ENCODE measurements at regions not wholly inside any gene's neighbourhood (a gene's known extent, or its start where the extent isn't known, plus 50 kb on each side); places are given as distances from the start of the nearest gene placed in this dataset.

DNA sequence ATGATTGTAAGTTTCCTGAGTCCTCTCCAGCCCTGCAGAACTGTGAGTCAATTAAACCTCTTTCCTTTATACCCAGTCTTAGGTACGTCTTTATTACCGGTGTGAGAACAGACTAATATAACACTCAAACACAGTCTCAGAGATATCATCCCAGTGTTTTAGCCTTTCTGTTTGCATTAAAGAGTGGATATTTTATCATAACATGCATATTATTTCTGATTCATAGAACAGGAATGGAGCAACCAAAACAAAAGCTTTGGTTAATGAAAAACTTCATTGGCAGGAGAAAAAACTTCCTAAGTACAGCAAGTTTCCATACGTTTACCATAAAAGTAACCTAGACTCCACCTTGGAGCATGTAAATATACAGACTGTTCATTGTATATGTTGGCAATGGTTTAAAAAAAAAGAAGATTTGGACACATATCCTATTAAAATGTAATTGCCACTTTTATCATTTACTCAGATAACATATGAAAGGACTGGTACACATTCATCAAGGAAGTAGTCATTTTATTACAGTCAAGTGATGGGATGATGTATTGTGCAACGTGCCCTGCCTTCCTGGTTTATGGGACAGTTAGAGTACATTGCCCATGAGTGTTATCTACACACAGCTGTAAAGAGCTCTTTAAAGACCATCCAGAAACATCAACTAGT, 144.8 kb downstream of the ETS2 start:
- Histone ChIP-seq H3K36me3 (no peaks in the 10 kb centered on the region), H3K27me3 (no peaks in the 10 kb centered on the region), H3K27ac (no peak overlapping the region), H3K4me1 (no peaks in the 10 kb centered on the region), H3K9me3 (no peaks in the 10 kb centered on the region), H3K4me3 (no peak overlapping the region)
- no peak for TF ChIP-seq POLR2A (IDR thresholded peaks at IDR 0.05)
- TF ChIP-seq, protein P1, sequence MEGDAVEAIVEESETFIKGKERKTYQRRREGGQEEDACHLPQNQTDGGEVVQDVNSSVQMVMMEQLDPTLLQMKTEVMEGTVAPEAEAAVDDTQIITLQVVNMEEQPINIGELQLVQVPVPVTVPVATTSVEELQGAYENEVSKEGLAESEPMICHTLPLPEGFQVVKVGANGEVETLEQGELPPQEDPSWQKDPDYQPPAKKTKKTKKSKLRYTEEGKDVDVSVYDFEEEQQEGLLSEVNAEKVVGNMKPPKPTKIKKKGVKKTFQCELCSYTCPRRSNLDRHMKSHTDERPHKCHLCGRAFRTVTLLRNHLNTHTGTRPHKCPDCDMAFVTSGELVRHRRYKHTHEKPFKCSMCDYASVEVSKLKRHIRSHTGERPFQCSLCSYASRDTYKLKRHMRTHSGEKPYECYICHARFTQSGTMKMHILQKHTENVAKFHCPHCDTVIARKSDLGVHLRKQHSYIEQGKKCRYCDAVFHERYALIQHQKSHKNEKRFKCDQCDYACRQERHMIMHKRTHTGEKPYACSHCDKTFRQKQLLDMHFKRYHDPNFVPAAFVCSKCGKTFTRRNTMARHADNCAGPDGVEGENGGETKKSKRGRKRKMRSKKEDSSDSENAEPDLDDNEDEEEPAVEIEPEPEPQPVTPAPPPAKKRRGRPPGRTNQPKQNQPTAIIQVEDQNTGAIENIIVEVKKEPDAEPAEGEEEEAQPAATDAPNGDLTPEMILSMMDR (IDR thresholded peaks at IDR 0.05) = no peak
- peak in 1 of 2 donors; percentile 46 for DNase-seq
- intact Hi-C loops (cut with DNase I; ENCODE audit: low total_unique reads) = no loop called here

DNA sequence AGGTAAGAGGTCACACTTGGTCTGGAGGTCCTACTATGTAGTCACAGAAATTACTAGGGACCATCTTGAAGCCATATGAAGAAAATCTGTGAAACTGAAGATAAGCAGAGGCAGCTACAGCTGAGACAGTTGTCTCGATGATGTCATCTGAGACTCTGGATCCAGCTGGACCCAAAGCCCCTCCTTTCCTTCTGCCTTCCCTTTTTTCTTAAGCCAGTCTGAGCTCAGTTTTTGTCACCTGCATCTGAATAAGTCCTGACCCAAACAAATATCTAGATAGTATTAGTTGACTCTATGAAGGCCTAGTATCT, 143.3 kb downstream of the ETS2 start:
- Histone ChIP-seq H3K4me1 (no peaks in the 10 kb centered on the region), H3K27ac (no peak overlapping the region), H3K36me3 (no peaks in the 10 kb centered on the region), H3K27me3 (no peaks in the 10 kb centered on the region), H3K4me3 (no peak overlapping the region), H3K9me3 (no peaks in the 10 kb centered on the region)
- DNase-seq = no peak
- TF ChIP-seq, protein P1 (IDR thresholded peaks at IDR 0.05) = no peak
- TF ChIP-seq POLR2A (IDR thresholded peaks at IDR 0.05) = no peak
- intact Hi-C loops (cut with DNase I; ENCODE audit: low total_unique reads) = no loop called here

DNA sequence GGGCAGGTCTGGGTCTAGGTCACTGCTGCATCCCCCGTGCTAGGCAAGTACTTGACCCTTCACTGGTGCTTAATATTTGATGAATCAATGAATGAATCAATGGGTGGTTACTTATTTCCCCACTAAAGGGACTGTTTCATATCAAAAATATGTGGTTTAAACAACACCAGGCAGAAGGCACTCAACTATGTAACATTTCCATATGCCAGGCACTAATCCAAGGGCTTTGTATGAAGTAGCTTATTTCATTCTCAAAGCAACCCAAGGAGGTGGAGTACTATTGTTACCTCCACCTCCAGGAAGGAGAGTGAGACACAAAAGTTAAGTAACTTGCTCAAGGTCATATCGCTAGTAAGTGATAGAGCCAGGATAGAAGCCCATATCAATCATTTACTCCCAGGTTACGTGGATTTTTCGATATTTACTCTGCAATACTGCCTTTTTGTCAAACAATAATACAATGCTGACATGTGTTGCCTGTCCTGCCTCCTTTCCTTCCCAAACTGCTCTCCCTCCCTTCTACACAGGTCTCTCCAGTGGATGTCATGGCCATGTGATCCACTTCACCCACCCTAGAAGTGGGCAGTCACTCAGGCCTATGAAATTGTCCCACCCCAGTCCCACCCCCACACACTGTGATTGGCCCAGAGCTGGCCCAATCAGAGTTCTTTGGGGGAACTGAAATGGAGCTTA, 142.8 kb downstream of the ETS2 start:
- no peaks in the 10 kb centered on the region for H3K36me3 ChIP-seq
- DNase-seq = no peak
- H3K27me3 ChIP-seq = no peaks in the 10 kb centered on the region
- no peaks in the 10 kb centered on the region for H3K4me1 ChIP-seq
- intact Hi-C loops (cut with DNase I; ENCODE audit: low total_unique reads) = no loop called here
- H3K4me3 ChIP-seq = no peak overlapping the region
- no peak for TF ChIP-seq POLR2A (IDR thresholded peaks at IDR 0.05)
- TF ChIP-seq, protein P1 (IDR thresholded peaks at IDR 0.05) = no peak
- no peak overlapping the region for H3K27ac ChIP-seq
- H3K9me3 ChIP-seq = no peaks in the 10 kb centered on the region

GRCh38 chr21:38945545-38946245, 140.0 kb downstream of the ETS2 start:
- no peaks in the 10 kb centered on the region for H3K27me3 ChIP-seq
- DNase-seq = no peak
- H3K4me3 ChIP-seq = no peak overlapping the region
- TF ChIP-seq, protein P1 (IDR thresholded peaks at IDR 0.05) = no peak
- no peak for TF ChIP-seq POLR2A (IDR thresholded peaks at IDR 0.05)
- intact Hi-C loops (cut with DNase I; ENCODE audit: low total_unique reads) = no loop called here
- no peaks in the 10 kb centered on the region for H3K9me3 ChIP-seq
- no peaks in the 10 kb centered on the region for H3K4me1 ChIP-seq
- H3K36me3 ChIP-seq = no peaks in the 10 kb centered on the region
- no peak overlapping the region for H3K27ac ChIP-seq

GRCh38 chr21:38944903-38945302, 139.2 kb downstream of the ETS2 start:
- H3K27me3 ChIP-seq = no peaks in the 10 kb centered on the region
- H3K9me3 ChIP-seq = no peaks in the 10 kb centered on the region
- H3K4me1 ChIP-seq = no peaks in the 10 kb centered on the region
- DNase-seq = no peak
- no peaks in the 10 kb centered on the region for H3K36me3 ChIP-seq
- intact Hi-C loops (cut with DNase I; ENCODE audit: low total_unique reads) = no loop called here
- H3K27ac ChIP-seq = no peak overlapping the region
- TF ChIP-seq, protein P1 (IDR thresholded peaks at IDR 0.05) = no peak
- no peak for TF ChIP-seq POLR2A (IDR thresholded peaks at IDR 0.05)
- no peak overlapping the region for H3K4me3 ChIP-seq
